NOMO-1 (cell line): ENCODE measurements at regions not wholly inside any gene's neighbourhood (a gene's known extent, or its start where the extent isn't known, plus 50 kb on each side); places are given as distances from the start of the nearest gene placed in this dataset.
"Not testable (repeated sequence)": the region's sequence is repeated elsewhere in the genome, so short reads cannot be mapped to it uniquely, and the experiment has no call there.

Experiments
- DNase-seq, 2 experiments: peaks; one replicate each; lab custom pipeline; 2025; ENCODE audit not compliant: unreplicated experiment in 2 of 2; lab: John Stamatoyannopoulos, UW

DNA sequence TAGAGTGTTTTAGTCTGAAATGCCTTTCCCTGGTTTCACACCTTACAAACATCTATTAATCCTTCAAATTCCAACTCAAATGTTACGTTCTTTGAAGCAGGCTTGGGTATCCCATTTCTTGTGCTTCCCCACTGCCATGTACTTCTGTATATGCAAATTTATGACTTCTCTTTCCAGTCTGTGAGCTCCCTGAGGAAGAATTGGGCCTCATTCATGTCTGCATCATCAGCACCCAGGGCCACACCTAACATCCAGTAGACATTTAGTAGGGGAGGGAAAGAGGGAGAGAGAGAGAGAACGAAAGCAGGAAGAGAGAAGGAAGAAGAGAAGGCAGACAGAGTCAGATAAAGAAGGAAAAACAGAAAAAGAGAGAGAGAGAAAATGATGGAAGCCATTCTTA lies 53.3 kb upstream of the KY start:
- DNase-seq: no peak

DNA sequence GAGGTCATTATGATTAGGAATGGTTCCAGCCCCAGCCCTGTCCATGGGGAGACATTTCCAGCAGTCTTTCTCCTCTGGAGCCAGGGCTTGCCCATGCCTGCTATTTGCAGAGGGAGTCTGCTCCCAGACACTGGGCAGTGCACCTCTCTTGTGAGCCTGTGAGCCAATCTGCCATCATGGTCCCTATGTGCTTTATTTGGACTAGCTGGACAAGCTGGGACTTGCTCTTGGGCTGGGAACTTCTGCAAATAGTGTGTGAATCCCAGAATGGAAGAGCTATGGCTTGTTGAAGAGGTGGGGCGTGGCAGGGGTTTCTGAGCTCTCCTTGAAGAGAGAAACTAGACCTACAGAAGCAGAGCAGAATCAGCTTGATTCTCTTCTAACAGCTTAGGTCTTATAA lies 53.7 kb upstream of the KY start:
- DNase-seq: no peak

DNA sequence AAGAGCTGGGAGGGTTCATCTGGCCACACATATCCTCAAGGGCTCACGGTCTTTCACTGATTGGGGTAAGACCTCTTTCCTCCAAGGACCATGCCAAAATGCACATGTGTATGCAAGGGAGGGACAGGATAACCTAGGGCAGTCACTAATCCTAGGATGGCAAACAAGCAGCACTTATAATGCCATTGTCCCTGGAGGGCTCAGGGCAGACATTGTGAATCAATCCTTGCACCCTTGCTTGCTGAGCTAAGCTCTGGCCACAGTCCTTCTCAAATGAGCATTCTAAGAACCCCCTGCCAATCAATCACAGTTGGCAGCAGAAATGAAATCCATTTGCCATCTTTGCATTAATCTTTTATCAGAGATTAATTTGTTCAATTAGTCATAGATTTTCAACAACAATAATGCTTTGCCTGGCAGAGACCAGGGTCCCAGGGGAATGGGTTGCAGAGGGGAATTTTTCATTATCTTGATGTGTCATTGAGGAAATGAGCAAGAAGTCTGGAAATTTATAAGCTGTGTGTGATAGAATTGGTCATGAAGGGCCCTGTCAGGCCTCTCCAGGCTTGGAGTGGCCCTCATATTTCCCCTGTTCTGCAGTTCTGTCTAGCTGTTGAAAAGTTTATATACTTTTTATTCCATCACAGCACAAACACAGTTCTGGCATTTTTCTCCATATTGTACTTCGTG lies 57.2 kb upstream of the KY start:
- DNase-seq: no peak

DNA sequence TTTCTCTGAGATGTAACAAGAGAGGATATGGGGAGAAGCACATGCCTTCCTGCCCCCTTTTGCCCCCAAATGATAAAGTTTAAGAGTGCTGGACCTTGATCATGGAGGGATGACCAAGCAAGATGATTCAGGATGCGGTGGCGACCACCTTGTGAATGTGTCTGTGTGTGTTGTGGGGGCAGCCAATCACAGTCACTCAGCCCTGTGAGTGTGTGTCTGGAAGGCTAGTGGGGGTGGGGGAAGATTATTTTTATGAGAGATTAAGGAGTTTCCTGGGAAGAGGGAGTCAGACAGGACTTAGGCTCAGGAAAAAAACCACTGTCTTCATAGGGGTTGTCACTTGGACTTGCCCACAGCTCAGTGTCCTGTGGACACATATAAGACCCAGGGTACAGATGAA lies 57.8 kb upstream of the KY start:
- no peak for DNase-seq

DNA sequence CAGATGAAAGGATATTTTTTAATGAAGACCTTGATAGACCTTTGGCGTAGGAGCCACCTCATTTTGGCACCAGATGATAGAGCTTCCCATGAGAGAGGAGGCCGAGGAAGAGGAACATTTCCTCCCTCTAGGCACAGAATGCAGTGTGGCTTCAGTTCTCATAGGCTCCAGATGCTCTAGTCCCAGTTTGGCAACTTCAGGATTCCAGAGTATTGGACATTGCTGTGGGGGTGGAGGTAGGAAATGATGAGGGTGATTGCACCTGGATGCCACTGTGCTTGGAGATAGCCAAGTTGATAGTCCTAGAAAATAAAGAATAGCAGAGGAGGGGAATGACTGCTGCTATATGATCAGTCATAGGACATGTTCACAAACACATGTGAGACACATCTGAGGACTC lies 58.3 kb upstream of the KY start:
- no peak for DNase-seq

DNA sequence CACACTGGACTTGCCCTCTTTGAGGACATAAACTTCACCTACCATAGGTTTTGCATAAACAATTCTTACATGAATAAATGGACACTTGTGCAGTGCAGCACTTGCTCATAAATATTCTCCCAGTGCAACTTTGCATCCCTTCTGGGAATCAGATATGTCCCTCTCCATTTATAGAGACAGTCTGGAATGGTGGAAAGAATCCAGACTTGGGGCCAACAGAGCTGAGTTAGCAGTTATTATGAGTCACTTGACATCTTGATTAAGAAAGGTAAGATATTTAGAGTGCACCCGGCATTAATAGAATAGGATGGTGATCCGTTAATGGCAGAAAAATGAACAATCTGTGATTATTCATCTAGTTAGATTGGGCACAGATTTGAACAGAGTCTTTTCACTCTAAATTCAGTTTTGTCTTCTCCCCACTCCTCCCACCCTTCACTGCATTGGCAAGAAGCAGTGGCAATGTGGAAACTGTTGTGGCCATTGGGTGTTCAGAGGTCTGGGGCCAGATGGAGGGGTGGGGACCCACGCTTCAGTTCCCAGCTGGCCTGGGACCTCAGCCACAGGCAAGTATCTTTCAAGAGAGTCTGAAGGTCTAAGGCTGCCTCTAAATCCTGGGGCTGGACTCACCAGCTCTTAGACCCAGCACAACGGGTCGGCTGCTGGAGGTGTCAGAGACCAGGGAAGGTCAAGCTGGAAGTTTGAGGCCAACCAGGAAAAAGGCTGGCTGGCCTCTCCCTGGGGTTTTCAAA lies 58.9 kb upstream of the KY start:
- DNase-seq: no peak

DNA sequence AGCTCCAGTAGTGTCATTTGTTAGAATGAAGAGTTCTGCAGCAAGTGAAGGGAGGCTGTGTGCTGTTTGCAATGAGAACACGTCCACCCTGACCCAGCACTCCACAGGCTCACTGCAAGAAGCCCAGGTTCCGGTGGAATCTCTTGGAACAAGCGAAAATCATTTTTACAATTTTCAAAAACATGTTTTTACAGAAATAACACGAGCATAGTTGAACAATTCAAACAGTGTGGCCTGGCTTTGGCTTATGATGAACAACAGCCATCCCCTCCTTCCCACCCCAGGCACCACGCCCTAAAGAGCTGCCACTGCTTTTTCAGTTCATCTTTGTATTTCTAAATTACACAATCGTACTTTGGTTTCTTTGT lies 59.5 kb upstream of the KY start:
- DNase-seq: no peak

DNA sequence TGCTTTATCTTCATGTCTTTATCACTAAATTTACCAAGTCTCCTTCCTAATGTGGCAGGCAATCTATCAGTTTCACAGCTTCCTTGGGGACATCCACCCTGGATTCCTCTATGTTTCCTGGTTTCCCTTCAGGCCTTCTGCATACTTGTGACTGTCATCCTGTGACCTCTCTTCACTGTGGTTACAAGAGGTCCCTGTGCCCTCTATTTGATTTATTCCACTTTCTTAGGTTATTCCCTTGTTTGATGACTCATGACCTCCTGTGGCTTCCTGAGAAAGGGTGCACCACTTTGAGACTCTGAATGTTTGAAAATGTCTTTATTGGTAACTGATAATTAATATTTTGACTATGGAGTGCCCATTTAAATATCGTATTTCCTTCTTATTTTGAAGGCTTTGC lies 60.5 kb upstream of the KY start:
- DNase-seq: no peak

DNA sequence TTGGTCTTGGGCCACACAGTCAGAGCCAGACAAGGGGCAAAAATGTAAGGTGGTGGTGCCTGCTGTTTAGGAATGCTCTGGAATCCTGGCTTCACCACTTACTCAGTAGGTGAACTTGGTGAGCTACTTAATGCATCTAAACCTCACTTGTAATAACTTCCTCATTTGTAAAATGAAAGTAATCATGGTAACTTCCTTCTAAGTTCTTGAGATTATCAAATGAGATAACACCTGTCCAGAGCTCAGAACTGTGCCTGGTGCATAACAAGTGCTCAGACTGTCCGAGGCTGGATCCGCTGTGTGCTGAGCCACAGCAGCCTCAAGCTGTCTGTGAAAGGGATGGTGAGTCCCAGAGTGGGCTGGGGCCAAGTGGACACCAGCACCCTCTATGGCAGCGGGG lies 62.8 kb upstream of the KY start:
- peak in 1 of 2 experiments; percentile 2 for DNase-seq

DNA sequence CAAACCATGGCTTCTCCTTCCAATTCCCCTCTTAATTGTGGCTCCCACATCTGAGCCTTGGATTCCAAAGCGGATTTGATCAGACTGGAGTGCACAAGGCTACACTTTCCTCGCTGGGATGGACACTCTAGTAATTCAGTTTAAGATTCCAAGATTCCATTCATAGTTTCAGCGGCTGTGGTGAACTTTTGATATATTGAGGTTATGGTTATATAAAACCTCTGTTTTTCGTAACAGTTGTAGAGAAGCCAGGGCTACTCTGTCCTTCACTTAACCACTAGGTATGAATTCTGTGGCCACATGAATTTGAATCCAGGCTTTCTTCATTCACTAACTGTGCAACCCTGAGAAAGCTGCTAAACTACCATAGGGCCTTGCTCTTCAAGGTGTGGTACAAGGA lies 67.9 kb upstream of the KY start:
- DNase-seq: no peak

DNA sequence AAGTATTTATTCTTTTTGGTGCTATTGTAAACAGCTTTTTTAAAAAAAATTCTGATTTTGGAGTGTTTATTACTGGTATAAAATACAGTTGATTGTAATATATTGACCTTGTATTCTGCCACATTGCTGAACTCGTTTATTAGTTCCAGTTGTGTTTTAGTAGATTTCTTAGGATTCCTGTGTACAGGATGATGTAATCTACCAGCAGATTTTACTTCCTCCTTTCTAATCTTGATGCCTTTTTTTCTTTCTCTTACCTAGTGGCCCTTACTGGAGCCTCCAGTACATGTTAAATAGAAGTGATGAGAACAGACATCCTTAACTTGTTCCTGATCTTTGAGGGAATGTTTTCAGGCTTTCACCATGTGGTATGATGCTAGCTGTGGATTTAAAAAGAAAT lies 70.4 kb upstream of the KY start:
- peak; percentile 23 to 79 for DNase-seq

DNA sequence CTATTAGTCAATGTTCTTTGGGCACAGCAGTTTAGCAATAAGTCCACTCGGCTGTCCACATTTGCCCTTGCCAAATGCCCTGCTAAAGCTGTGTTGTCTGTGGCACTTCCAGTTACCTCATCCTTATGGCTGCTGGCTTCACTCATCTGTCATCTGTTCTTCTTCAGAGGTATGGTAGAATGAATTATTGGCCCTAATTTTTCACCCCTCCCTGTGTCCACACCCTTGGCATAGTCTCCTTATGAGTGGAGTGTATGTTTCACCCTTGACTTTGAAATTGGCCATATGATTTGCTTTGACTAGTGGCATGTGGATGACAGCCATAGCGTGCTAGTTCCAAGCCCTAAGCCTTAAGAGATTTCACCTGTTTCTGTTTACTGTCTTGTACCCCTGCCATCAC lies 72.1 kb upstream of the EPHB1 start:
- no peak for DNase-seq

DNA sequence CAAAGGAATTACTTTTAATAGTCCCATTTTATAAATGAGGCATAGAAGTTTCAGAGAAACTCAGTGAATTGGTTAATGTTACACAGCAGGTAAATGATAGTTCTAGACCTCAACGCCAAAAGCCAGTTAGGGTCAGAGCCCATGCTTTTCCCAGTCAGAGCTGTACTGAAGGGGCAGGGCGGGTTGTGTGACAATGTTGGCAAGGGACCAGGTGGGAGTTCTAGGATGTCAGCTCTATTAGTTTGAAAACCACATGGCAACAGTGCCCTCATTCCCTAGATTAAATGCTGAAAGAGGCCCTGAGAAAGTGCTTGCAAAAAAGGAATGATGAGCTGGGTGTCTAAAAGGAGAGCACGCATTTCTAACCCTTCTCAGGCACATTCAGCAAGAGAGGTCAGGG lies 65.4 kb upstream of the EPHB1 start:
- no peak for DNase-seq

DNA sequence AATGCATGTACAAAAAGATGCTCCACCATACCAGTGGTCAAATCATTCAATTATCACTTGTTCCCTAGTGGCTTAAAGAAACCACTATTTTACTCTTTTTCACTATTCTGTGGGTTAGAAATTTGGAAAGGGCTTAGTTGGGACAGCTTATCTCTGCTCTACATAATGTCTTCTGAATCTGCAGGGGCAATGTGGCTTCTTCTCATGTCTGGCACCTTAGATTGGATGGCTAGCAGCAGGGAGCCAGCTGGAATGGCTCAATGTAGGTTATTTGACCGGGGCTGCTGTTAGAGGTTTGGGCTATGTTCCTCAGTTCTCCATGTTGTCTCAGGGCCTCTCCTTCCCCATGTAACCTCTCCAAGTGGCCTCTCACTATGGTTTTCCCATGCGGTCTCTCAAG lies 57.5 kb upstream of the EPHB1 start:
- DNase-seq: no peak

DNA sequence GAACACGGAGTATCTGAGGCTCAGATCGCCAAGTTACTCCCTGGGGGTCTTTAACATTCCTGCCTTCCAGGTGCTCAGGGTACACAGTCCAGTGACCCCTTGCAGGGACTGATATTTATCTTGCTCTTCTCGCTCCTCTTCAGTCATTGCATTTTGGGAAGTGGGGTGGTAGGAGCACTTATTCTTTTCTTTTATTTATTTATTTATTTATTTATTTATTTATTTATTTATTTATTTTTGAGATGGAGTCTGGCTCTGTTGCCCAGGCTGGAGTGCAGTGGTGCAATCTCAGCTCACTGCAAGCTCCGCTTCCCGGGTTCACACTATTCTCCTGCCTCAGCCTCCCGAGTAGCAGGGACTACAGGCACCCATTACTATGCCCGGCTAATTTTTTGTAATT lies 55.0 kb upstream of the EPHB1 start:
- not testable (repeated sequence) for DNase-seq

DNA sequence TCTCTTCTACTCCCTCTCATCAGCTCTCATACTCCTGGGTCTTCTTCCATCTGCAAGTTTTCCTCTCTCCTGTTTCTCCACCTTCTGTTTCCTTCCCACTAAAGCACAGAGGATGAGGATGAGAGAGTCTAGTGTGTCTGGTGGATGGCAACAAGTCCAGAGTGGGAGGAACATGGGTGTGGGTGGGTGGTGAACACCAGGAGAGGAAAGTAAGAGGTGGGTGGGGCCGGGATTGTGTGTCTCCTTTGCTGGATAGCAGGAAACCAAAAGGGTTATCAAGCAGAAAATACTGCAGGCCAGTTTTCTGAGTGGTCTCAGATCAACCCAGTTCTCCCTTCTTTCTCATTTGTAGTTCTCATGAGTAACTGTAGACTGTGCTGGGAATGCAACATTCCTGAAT lies 52.9 kb upstream of the EPHB1 start:
- DNase-seq: no peak

DNA sequence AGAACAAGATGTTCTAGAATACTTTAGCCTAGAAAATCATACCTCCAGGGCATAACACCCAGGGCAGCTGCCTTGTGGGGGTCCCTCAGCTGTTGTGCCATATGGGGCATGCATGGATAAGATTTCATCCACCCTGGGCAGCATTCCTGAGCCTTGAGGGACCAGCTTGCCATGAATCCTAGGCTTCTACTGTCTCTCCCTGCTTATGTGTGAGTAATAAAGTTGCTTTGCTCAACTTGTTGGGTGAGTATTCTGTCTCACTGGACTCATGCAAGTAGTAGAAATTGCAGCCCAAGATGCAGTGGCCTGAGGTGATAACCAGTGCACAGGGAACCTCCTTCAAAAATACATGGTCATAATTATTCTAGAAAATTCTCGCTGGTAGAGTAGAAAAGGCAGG lies 52.1 kb upstream of the EPHB1 start:
- DNase-seq: no peak
